ENCODE measurements at regions not wholly inside any gene's neighbourhood (a gene's known extent, or its start where the extent isn't known, plus 50 kb on each side); places are given as distances from the start of the nearest gene placed in this dataset.

- H3K4me3 ChIP-seq (ENCODE audit: low read length in 2 of 2): no peak overlapping the region
- H3K9ac ChIP-seq (ENCODE audit: low read depth in 1 of 2, low read length in 2 of 2): no peak overlapping the region
- H3K27me3 ChIP-seq (ENCODE audit: control insufficient read depth in 2 of 2, insufficient read depth in 2 of 2, low read length in 2 of 2): no peaks in the 10 kb centered on the region
- H3K36me3 ChIP-seq (ENCODE audit: control insufficient read depth in 2 of 2, insufficient read depth in 2 of 2, low read length in 2 of 2): no peaks in the 10 kb centered on the region
- no peaks in the 10 kb centered on the region for H3K4me1 ChIP-seq (ENCODE audit: control insufficient read depth in 2 of 2, insufficient read depth in 2 of 2, low read length in 2 of 2)
- H3K27ac ChIP-seq (ENCODE audit: low read depth in 2 of 2, low read length in 2 of 2): no peak overlapping the region
- H3K9me3 ChIP-seq (ENCODE audit: control insufficient read depth in 2 of 2, low read length in 2 of 2): no peaks in the 10 kb centered on the region
Observed at GRCh38 chr3:21893242-21893641, 142.2 kb upstream of the ZNF385D start.

- no peak overlapping the region for H3K27ac ChIP-seq (ENCODE audit: low read depth in 2 of 2, low read length in 2 of 2)
- no peaks in the 10 kb centered on the region for H3K36me3 ChIP-seq (ENCODE audit: control insufficient read depth in 2 of 2, insufficient read depth in 2 of 2, low read length in 2 of 2)
- no peaks in the 10 kb centered on the region for H3K4me1 ChIP-seq (ENCODE audit: control insufficient read depth in 2 of 2, insufficient read depth in 2 of 2, low read length in 2 of 2)
- H3K9me3 ChIP-seq (ENCODE audit: control insufficient read depth in 2 of 2, low read length in 2 of 2): no peaks in the 10 kb centered on the region
- no peak overlapping the region for H3K4me3 ChIP-seq (ENCODE audit: low read length in 2 of 2)
- no peaks in the 10 kb centered on the region for H3K27me3 ChIP-seq (ENCODE audit: control insufficient read depth in 2 of 2, insufficient read depth in 2 of 2, low read length in 2 of 2)
- H3K9ac ChIP-seq (ENCODE audit: low read depth in 1 of 2, low read length in 2 of 2): no peak overlapping the region
Observed at GRCh38 chr3:21894459-21895340, 143.7 kb upstream of the ZNF385D start.

GRCh38 chr3:21898316-21898715 lies 147.3 kb upstream of the ZNF385D start:
- Histone ChIP-seq H3K4me1 (ENCODE audit: control insufficient read depth in 2 of 2, insufficient read depth in 2 of 2, low read length in 2 of 2) (no peaks in the 10 kb centered on the region), H3K27me3 (ENCODE audit: control insufficient read depth in 2 of 2, insufficient read depth in 2 of 2, low read length in 2 of 2) (no peaks in the 10 kb centered on the region), H3K9ac (ENCODE audit: low read depth in 1 of 2, low read length in 2 of 2) (no peak overlapping the region), H3K4me3 (ENCODE audit: low read length in 2 of 2) (no peak overlapping the region), H3K36me3 (ENCODE audit: control insufficient read depth in 2 of 2, insufficient read depth in 2 of 2, low read length in 2 of 2) (no peaks in the 10 kb centered on the region), H3K27ac (ENCODE audit: low read depth in 2 of 2, low read length in 2 of 2) (no peak overlapping the region), H3K9me3 (ENCODE audit: control insufficient read depth in 2 of 2, low read length in 2 of 2) (no peaks in the 10 kb centered on the region)

GRCh38 chr3:21901484-21901883 lies 150.5 kb upstream of the ZNF385D start:
- Histone ChIP-seq H3K9me3 (ENCODE audit: control insufficient read depth in 2 of 2, low read length in 2 of 2) (no peaks in the 10 kb centered on the region), H3K36me3 (ENCODE audit: control insufficient read depth in 2 of 2, insufficient read depth in 2 of 2, low read length in 2 of 2) (no peaks in the 10 kb centered on the region), H3K27me3 (ENCODE audit: control insufficient read depth in 2 of 2, insufficient read depth in 2 of 2, low read length in 2 of 2) (no peaks in the 10 kb centered on the region), H3K27ac (ENCODE audit: low read depth in 2 of 2, low read length in 2 of 2) (no peak overlapping the region), H3K9ac (ENCODE audit: low read depth in 1 of 2, low read length in 2 of 2) (no peak overlapping the region), H3K4me1 (ENCODE audit: control insufficient read depth in 2 of 2, insufficient read depth in 2 of 2, low read length in 2 of 2) (no peaks in the 10 kb centered on the region), H3K4me3 (ENCODE audit: low read length in 2 of 2) (no peak overlapping the region)

GRCh38 chr3:21902956-21903355 lies 151.9 kb upstream of the ZNF385D start:
- H3K9ac ChIP-seq (ENCODE audit: low read depth in 1 of 2, low read length in 2 of 2): no peak overlapping the region
- H3K4me3 ChIP-seq (ENCODE audit: low read length in 2 of 2): no peak overlapping the region
- H3K36me3 ChIP-seq (ENCODE audit: control insufficient read depth in 2 of 2, insufficient read depth in 2 of 2, low read length in 2 of 2): no peaks in the 10 kb centered on the region
- H3K4me1 ChIP-seq (ENCODE audit: control insufficient read depth in 2 of 2, insufficient read depth in 2 of 2, low read length in 2 of 2): no peaks in the 10 kb centered on the region
- no peaks in the 10 kb centered on the region for H3K27me3 ChIP-seq (ENCODE audit: control insufficient read depth in 2 of 2, insufficient read depth in 2 of 2, low read length in 2 of 2)
- no peaks in the 10 kb centered on the region for H3K9me3 ChIP-seq (ENCODE audit: control insufficient read depth in 2 of 2, low read length in 2 of 2)
- no peak overlapping the region for H3K27ac ChIP-seq (ENCODE audit: low read depth in 2 of 2, low read length in 2 of 2)

GRCh38 chr3:21909096-21909495 lies 158.1 kb upstream of the ZNF385D start:
- Histone ChIP-seq H3K27ac (ENCODE audit: low read depth in 2 of 2, low read length in 2 of 2) (no peak overlapping the region), H3K27me3 (ENCODE audit: control insufficient read depth in 2 of 2, insufficient read depth in 2 of 2, low read length in 2 of 2) (no peaks in the 10 kb centered on the region), H3K36me3 (ENCODE audit: control insufficient read depth in 2 of 2, insufficient read depth in 2 of 2, low read length in 2 of 2) (no peaks in the 10 kb centered on the region), H3K9me3 (ENCODE audit: control insufficient read depth in 2 of 2, low read length in 2 of 2) (peaks cover 0 to 3% of the 10 kb centered on the region in 2 donors), H3K4me3 (ENCODE audit: low read length in 2 of 2) (no peak overlapping the region), H3K4me1 (ENCODE audit: control insufficient read depth in 2 of 2, insufficient read depth in 2 of 2, low read length in 2 of 2) (no peaks in the 10 kb centered on the region), H3K9ac (ENCODE audit: low read depth in 1 of 2, low read length in 2 of 2) (no peak overlapping the region)

- Histone ChIP-seq H3K27me3 (ENCODE audit: control insufficient read depth in 2 of 2, insufficient read depth in 2 of 2, low read length in 2 of 2) (no peaks in the 10 kb centered on the region), H3K9me3 (ENCODE audit: control insufficient read depth in 2 of 2, low read length in 2 of 2) (peaks cover 0 to 3% of the 10 kb centered on the region in 2 donors), H3K4me1 (ENCODE audit: control insufficient read depth in 2 of 2, insufficient read depth in 2 of 2, low read length in 2 of 2) (no peaks in the 10 kb centered on the region), H3K36me3 (ENCODE audit: control insufficient read depth in 2 of 2, insufficient read depth in 2 of 2, low read length in 2 of 2) (no peaks in the 10 kb centered on the region), H3K27ac (ENCODE audit: low read depth in 2 of 2, low read length in 2 of 2) (no peak overlapping the region), H3K9ac (ENCODE audit: low read depth in 1 of 2, low read length in 2 of 2) (no peak overlapping the region), H3K4me3 (ENCODE audit: low read length in 2 of 2) (no peak overlapping the region)
Observed at GRCh38 chr3:21912711-21913110, 161.7 kb upstream of the ZNF385D start.

GRCh38 chr3:21913791-21914190 lies 162.8 kb upstream of the ZNF385D start:
- Histone ChIP-seq H3K9me3 (ENCODE audit: control insufficient read depth in 2 of 2, low read length in 2 of 2) (peaks cover 0 to 3% of the 10 kb centered on the region in 2 donors), H3K36me3 (ENCODE audit: control insufficient read depth in 2 of 2, insufficient read depth in 2 of 2, low read length in 2 of 2) (no peaks in the 10 kb centered on the region), H3K4me1 (ENCODE audit: control insufficient read depth in 2 of 2, insufficient read depth in 2 of 2, low read length in 2 of 2) (no peaks in the 10 kb centered on the region), H3K27me3 (ENCODE audit: control insufficient read depth in 2 of 2, insufficient read depth in 2 of 2, low read length in 2 of 2) (no peaks in the 10 kb centered on the region), H3K27ac (ENCODE audit: low read depth in 2 of 2, low read length in 2 of 2) (no peak overlapping the region), H3K9ac (ENCODE audit: low read depth in 1 of 2, low read length in 2 of 2) (no peak overlapping the region), H3K4me3 (ENCODE audit: low read length in 2 of 2) (no peak overlapping the region)

GRCh38 chr3:21914451-21914850 lies 163.4 kb upstream of the ZNF385D start:
- H3K27me3 ChIP-seq (ENCODE audit: control insufficient read depth in 2 of 2, insufficient read depth in 2 of 2, low read length in 2 of 2): no peaks in the 10 kb centered on the region
- no peak overlapping the region for H3K4me3 ChIP-seq (ENCODE audit: low read length in 2 of 2)
- H3K4me1 ChIP-seq (ENCODE audit: control insufficient read depth in 2 of 2, insufficient read depth in 2 of 2, low read length in 2 of 2): no peaks in the 10 kb centered on the region
- no peaks in the 10 kb centered on the region for H3K36me3 ChIP-seq (ENCODE audit: control insufficient read depth in 2 of 2, insufficient read depth in 2 of 2, low read length in 2 of 2)
- H3K9me3 ChIP-seq (ENCODE audit: control insufficient read depth in 2 of 2, low read length in 2 of 2): peaks cover 0 to 3% of the 10 kb centered on the region in 2 donors
- H3K9ac ChIP-seq (ENCODE audit: low read depth in 1 of 2, low read length in 2 of 2): no peak overlapping the region
- H3K27ac ChIP-seq (ENCODE audit: low read depth in 2 of 2, low read length in 2 of 2): no peak overlapping the region

GRCh38 chr3:21919383-21919782 lies 168.4 kb upstream of the ZNF385D start:
- no peaks in the 10 kb centered on the region for H3K9me3 ChIP-seq (ENCODE audit: control insufficient read depth in 2 of 2, low read length in 2 of 2)
- H3K27me3 ChIP-seq (ENCODE audit: control insufficient read depth in 2 of 2, insufficient read depth in 2 of 2, low read length in 2 of 2): no peaks in the 10 kb centered on the region
- H3K4me3 ChIP-seq (ENCODE audit: low read length in 2 of 2): no peak overlapping the region
- H3K4me1 ChIP-seq (ENCODE audit: control insufficient read depth in 2 of 2, insufficient read depth in 2 of 2, low read length in 2 of 2): no peaks in the 10 kb centered on the region
- H3K27ac ChIP-seq (ENCODE audit: low read depth in 2 of 2, low read length in 2 of 2): no peak overlapping the region
- H3K9ac ChIP-seq (ENCODE audit: low read depth in 1 of 2, low read length in 2 of 2): no peak overlapping the region
- H3K36me3 ChIP-seq (ENCODE audit: control insufficient read depth in 2 of 2, insufficient read depth in 2 of 2, low read length in 2 of 2): no peaks in the 10 kb centered on the region

All from mucosa of rectum (tissue), 2 donors.